ENCODE measurements at regions not wholly inside any gene's neighbourhood (a gene's known extent, or its start where the extent isn't known, plus 50 kb on each side); places are given as distances from the start of the nearest gene placed in this dataset.
"Not testable (repeated sequence)": the region's sequence is repeated elsewhere in the genome, so short reads cannot be mapped to it uniquely, and the experiment has no call there.

DNA sequence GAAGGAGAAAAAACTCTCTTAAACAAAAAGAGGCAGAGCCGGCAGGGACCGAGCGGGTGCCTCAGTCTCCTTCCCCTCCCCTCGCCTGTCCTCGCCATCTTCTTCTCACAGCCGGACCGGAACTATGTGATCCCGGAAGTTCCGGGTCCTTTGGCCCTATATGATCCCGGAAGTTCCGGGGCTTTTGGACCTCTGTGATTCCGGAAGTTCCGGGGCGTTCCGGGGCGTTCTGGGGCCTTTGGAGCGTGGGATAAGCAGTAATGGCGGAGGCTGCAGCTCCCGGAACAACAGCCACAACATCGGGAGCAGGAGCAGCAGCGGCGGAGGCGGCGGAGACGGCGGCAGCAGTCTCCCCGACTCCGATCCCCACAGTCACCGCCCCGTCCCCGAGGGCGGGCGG is 98.9 kb upstream of the MED14 start:
- Histone ChIP-seq H3K27me3 (ENCODE audit: control insufficient read depth, insufficient read depth, low read length) (no peaks in the 10 kb centered on the region), H3K36me3 (replicated peaks; ENCODE audit: control insufficient read depth, insufficient read depth, low read length) (no peaks in the 10 kb centered on the region), H3K4me3 (ENCODE audit: insufficient read depth, low read depth, low read length) (no peak overlapping the region)
- peak; percentile 32 for DNase-seq

DNA sequence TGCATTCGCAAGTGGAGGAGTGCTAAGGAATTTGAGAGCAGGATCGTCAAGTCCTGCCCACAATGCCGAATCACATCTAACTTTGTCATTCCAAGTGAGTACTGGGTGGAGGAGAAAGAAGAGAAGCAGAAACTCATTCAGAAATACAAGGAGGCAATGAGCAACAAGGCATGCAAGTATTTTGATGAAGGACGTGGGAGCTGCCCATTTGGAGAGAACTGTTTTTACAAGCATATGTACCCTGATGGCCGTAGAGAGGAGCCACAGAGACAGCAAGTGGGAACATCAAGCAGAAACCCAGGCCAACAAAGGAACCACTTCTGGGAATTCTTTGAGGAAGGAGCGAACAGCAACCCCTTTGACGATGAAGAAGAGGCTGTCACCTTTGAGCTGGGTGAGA is 100.2 kb upstream of the MED14 start:
- H3K36me3 ChIP-seq (replicated peaks; ENCODE audit: control insufficient read depth, insufficient read depth, low read length), result no peaks in the 10 kb centered on the region
- no peak overlapping the region for H3K4me3 ChIP-seq (ENCODE audit: insufficient read depth, low read depth, low read length)
- DNase-seq, result no peak

DNA sequence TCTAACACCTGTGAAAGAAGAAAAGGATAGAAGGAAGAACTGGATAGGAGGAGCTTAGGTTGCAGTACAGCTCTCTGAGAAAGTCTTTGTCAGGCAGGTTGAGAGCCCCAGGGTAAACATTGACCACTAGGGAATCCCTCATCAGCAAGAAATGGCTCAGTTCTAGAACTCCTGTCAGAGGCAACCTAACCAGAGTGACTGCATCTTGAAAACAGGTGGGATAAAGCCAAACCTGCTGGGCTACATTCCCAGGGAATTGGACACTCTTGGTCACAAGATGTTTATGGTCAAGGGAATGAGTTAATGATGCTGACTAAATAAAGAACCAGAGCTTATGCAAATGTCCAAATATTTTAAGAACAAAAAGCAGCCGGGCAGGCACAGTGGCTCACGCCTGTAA is 108.3 kb upstream of the MED14 start:
- DNase-seq, result no peak
- Histone ChIP-seq H3K4me3 (ENCODE audit: insufficient read depth, low read depth, low read length) (no peak overlapping the region), H3K27me3 (ENCODE audit: control insufficient read depth, insufficient read depth, low read length) (no peaks in the 10 kb centered on the region), H3K36me3 (replicated peaks; ENCODE audit: control insufficient read depth, insufficient read depth, low read length) (no peaks in the 10 kb centered on the region)

More for the DNA sequence above, 100.2 kb upstream of the MED14 start:
- no peaks in the 10 kb centered on the region for H3K27me3 ChIP-seq (ENCODE audit: control insufficient read depth, insufficient read depth, low read length)

DNA sequence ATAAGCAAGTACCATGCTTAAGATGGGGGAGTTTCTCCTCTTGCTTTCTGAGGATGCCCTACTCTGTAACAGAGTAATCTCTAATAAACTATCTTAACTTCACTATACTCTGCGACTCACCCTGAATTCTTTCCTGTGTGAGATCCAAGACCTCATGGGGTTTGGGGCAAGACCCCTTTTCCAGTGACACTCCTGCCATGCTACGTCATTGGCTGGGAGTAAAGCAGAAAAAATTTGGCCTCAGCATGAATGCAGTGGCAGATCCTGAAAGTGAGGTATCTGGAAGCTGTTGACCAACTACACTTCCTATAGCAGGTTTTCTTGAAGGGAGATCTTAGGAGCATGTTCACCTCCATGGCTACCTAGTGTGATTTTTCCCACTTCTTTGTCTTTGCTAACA is 109.1 kb upstream of the MED14 start:
- no peak overlapping the region for H3K4me3 ChIP-seq (ENCODE audit: insufficient read depth, low read depth, low read length)
- H3K27me3 ChIP-seq (ENCODE audit: control insufficient read depth, insufficient read depth, low read length), result no peaks in the 10 kb centered on the region
- DNase-seq, result no peak
- no peaks in the 10 kb centered on the region for H3K36me3 ChIP-seq (replicated peaks; ENCODE audit: control insufficient read depth, insufficient read depth, low read length)

DNA sequence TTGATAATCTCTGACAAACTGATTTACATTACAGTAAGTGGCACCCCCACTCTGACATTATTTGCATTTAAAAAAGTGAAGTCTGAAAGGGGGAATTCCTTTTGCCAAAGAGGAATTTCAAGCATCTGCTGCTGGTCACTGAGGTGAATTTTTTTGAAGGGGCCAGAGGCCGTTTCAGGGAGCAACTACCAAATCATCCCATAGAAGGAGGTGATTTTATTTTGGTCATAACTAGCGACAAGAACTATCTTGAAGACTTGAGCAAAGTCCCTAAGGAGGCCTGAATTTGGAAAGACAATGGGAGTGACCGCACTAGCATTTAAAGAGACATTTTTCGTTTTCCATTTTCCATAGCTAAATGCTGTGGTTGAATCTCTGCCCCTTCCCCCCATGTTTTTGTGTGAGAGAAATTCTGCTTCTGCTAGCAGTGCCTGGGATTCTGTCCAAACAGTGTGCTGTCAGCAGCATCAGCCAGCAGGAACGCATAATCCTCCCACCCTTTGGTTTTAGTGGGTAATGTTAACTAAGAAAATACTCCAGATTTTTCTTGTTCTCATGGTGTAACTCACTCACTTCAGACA is 110.1 kb upstream of the MED14 start:
- peak; percentile 56 for DNase-seq

DNA sequence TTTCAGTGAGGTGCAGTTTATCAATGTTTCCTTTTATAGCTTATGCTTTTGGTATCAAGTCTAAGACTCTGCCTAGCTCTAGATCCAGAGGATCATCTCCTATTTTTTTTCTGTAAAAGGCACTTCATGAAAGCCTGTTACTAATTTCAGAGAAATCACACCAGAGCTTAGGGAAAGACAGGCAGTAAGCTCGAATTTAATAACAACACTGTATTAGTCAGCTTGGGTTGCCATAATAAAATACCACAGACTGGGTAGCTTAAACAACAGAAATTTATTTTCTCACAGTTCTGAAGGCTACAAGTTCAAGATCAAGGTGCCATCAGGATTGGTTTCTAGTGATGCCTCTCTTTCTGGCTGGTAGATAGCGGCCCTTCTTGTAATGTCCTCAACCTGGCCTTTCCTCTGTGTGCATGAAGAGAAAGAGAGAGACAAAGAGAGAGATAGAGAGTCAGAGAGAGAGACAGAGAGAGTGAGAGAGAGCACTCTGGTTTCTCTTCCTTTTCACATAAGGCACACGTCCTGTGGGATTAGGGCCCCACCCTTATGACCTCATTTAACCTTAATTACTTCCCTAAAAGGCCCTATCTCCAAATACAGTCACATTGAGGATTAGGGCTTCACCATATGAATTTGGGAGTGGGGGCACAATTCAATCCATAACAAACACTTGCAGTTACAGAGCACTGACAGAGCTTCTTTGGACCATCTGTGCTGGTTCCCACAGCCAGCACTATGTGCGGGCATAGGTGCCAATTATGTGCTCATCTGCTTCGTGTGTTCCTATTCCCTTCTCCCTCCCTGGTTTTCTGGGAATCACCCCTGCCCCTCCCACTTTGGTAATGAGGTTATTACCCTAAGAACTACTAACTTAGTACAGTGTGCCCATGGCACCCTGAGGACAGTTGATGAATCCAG is 114.8 kb upstream of the MED14 start:
- H3K4me3 ChIP-seq (ENCODE audit: insufficient read depth, low read depth, low read length), result no peak overlapping the region
- no peaks in the 10 kb centered on the region for H3K36me3 ChIP-seq (replicated peaks; ENCODE audit: control insufficient read depth, insufficient read depth, low read length)
- H3K27me3 ChIP-seq (ENCODE audit: control insufficient read depth, insufficient read depth, low read length), result no peaks in the 10 kb centered on the region
- DNase-seq, result no peak

More for the DNA sequence above, 110.1 kb upstream of the MED14 start:
- no peak overlapping the region for H3K4me3 ChIP-seq (ENCODE audit: insufficient read depth, low read depth, low read length)
- H3K36me3 ChIP-seq (replicated peaks; ENCODE audit: control insufficient read depth, insufficient read depth, low read length), result no peaks in the 10 kb centered on the region
- no peaks in the 10 kb centered on the region for H3K27me3 ChIP-seq (ENCODE audit: control insufficient read depth, insufficient read depth, low read length)

DNA sequence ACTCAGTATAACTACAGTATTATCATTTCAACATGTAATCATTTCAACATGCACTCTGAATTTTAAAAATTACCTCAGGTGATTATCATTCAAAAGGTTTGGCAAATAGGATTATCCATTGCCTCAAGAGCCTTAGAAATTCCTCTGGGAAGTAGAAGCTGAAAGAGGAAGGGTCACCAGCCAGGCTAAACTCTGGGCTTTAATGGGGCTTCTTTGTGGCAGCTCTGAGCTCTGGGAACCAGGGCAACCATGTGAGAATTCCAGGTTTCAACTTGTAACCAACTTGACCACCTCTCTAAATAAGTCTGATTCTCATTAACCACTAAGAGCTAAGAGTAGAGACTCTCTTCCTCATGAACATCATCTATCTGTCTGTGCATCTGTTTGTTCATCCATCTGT is 117.2 kb upstream of the MED14 start:
- no peak for DNase-seq
- Histone ChIP-seq H3K27me3 (ENCODE audit: control insufficient read depth, insufficient read depth, low read length) (no peaks in the 10 kb centered on the region), H3K4me3 (ENCODE audit: insufficient read depth, low read depth, low read length) (no peak overlapping the region), H3K36me3 (replicated peaks; ENCODE audit: control insufficient read depth, insufficient read depth, low read length) (no peaks in the 10 kb centered on the region)

DNA sequence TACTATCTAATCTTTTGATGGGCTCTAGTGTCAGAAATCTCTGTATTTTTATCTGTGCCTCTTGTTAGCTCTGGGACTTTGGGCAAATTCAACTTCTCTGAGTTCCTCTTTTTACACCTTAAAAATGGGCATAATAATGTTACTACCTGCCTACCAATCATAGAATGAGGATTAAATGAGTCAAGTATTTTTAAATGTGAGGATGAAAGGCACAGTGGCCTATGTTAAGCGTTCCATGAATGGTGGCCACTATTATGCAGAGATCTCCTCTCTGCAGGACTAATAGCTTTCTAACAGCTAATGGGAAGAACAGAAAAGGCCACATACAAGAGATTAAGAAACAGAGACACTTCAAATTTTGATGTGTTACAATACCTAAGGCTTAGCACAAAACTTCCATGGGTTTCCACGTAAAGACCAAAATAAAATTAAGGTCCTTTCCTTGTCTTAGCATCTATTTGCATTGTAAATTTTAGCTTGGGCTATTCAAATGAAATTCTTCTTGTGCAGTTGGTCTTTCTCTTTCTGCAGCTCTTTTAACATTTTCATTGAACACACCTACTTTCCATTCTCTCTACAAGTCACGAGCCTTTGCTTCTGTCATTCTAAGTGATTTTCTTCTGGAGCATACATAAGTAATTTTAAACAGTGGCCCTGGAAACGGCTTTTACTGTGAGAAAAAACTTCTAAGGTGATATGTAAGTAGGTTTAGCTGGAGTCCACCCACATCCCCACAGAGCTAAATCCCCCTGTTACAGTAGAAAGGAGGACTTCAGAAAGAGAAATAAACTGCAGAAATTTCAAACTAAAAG is 117.9 kb upstream of the MED14 start:
- peak; percentile 34 for DNase-seq
- Histone ChIP-seq H3K27me3 (ENCODE audit: control insufficient read depth, insufficient read depth, low read length) (no peaks in the 10 kb centered on the region), H3K36me3 (replicated peaks; ENCODE audit: control insufficient read depth, insufficient read depth, low read length) (no peaks in the 10 kb centered on the region), H3K4me3 (ENCODE audit: insufficient read depth, low read depth, low read length) (no peak overlapping the region)

DNA sequence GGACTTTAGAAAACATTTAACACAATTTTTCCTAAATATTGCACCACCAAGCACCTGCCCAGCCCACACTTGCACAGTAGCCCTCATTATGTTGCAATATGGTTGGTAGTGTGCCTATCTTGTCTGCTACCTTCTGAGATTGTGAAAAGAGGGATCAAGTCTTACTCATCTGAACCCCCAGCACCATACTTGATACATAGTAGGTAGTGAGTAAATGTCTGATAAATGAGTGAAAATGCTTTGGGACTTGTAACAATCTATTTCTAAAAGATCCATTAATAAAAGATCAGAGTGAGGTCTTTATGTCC is 118.4 kb upstream of the MED14 start:
- Histone ChIP-seq H3K36me3 (replicated peaks; ENCODE audit: control insufficient read depth, insufficient read depth, low read length) (no peaks in the 10 kb centered on the region), H3K4me3 (ENCODE audit: insufficient read depth, low read depth, low read length) (no peak overlapping the region), H3K27me3 (ENCODE audit: control insufficient read depth, insufficient read depth, low read length) (no peaks in the 10 kb centered on the region)
- no peak for DNase-seq

DNA sequence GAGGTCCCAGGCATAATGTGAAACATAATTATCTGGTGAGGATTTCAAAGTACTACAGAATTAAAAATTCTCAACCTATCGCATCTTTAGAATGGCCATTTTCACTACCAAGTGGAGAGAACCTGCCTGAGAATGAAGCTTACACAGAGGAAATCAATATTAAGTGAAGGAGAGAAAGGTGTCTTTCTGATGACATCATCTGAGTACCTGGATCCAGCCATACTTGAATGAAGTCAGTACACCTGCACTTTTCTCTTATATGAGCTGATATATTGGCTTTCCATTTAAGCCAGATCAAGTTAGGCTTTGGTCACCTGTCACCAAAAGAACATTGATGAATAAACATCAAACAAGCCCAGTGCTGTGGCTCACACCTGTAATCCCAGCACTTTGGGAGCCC is 118.9 kb upstream of the MED14 start:
- Histone ChIP-seq H3K27me3 (ENCODE audit: control insufficient read depth, insufficient read depth, low read length) (no peaks in the 10 kb centered on the region), H3K4me3 (ENCODE audit: insufficient read depth, low read depth, low read length) (no peak overlapping the region), H3K36me3 (replicated peaks; ENCODE audit: control insufficient read depth, insufficient read depth, low read length) (no peaks in the 10 kb centered on the region)
- DNase-seq, result no peak

DNA sequence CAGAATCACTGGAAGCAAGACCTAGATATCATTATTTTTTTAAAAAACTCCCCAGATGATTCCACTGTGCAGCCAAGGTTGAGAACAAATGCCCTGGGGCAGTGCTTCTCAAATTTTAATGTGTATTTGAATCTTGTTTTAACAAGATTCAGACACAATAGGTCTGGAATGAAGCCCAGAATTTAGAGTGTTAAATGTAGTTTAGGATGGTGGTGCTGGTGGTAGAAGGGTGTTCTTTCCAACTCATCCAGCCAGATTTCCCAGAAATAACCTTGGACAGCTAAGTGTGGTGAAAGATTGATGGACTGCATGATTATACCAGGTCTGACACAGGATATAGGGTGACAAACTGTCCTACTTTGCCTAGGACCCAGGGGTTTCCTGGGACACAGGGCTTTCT is 120.1 kb upstream of the MED14 start:
- Histone ChIP-seq H3K4me3 (ENCODE audit: insufficient read depth, low read depth, low read length) (no peak overlapping the region), H3K36me3 (replicated peaks; ENCODE audit: control insufficient read depth, insufficient read depth, low read length) (no peaks in the 10 kb centered on the region), H3K27me3 (ENCODE audit: control insufficient read depth, insufficient read depth, low read length) (no peaks in the 10 kb centered on the region)
- no peak for DNase-seq

DNA sequence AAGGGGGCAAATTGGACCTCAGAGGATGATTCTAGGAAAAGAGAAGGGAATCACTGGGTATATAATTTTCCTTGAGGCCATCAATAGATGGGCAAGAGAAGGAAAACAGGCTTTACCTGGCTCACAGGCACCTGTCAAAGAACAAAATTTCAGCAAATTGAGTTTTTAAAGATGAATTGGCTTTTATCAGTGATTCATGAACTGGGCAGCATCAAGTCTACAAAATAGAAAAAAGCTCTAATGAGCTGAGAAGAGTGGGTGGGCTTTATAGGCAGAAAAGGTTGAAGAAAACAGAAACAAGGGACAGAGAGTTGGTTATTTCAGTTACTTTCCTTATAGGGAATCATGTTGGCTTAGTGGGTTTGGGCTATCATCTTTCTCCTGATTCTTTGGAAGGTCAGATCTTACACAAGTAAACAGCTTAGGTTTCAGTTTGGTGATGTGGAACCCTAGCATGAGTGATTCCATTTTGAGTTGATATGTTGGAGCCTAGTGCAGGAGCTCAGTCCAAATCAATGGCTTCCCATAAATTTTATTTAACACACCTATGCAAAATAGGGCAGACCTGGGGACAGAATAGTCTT is 120.7 kb upstream of the MED14 start:
- H3K27me3 ChIP-seq (ENCODE audit: control insufficient read depth, insufficient read depth, low read length), result no peaks in the 10 kb centered on the region
- H3K36me3 ChIP-seq (replicated peaks; ENCODE audit: control insufficient read depth, insufficient read depth, low read length), result peaks cover under 1% of the 10 kb centered on the region; the same call in 1 of the 2 replicates
- no peak for DNase-seq
- H3K4me3 ChIP-seq (ENCODE audit: insufficient read depth, low read depth, low read length), result no peak overlapping the region

DNA sequence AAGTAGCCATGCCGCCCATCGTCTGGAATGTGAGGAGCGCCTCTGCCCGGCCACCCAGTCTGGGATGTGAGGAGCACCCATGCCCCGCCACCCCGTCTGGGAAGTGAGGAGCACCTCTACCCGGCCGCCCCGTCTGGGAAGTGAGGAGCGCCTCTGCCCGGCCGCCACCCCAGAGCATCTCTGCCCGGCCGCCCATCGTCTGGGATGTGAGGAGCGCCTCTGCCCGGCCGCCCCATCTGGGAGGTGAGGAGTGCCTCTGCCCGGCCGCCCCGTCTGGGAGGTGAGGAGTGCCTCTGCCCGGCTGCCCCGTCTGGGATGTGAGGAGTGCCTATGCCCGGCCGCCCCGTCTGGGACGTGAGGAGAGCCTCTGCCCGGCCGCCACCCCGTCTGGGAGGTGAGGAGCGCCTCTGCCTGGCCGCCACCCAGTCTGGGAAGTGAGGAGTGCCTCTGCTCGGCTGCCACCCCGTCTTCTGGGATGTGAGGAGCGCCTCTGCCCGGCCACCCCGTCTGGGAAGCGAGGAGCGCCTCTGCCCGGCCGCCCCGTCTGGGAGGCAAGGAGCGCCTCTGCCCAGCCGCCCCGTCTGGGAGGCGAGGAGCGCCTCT is 126.7 kb upstream of the MED14 start:
- not testable (repeated sequence) for H3K4me3 ChIP-seq (ENCODE audit: insufficient read depth, low read depth, low read length); H3K27me3 ChIP-seq (ENCODE audit: control insufficient read depth, insufficient read depth, low read length); DNase-seq; H3K36me3 ChIP-seq (replicated peaks; ENCODE audit: control insufficient read depth, insufficient read depth, low read length)

DNA sequence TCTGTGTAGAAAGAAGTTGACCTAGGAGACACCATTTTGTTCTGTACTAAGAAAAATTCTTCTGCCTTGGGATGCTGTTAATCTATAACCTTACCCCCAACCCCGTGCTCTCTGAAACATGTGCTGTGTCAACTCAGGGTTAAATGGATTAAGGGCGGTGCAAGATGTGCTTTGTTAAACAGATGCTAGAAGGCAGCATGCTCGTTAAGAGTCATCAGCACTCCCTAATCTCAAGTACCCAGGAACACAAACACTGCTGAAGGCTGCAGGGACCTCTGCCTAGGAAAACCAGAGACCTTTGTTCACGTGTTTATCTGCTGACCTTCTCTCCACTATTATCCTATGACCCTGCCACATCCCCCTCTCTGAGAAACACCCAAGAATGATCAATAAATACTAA is 127.9 kb upstream of the MED14 start:
- not testable (repeated sequence) for H3K36me3 ChIP-seq (replicated peaks; ENCODE audit: control insufficient read depth, insufficient read depth, low read length); H3K27me3 ChIP-seq (ENCODE audit: control insufficient read depth, insufficient read depth, low read length); DNase-seq; H3K4me3 ChIP-seq (ENCODE audit: insufficient read depth, low read depth, low read length)
